BLaER1 treated with 17β-estradiol and CSF1 and Interleukin-3, amounts not matched to agents 10 nM and 100 nM (cell line): ENCODE measurements at regions not wholly inside any gene's neighbourhood (a gene's known extent, or its start where the extent isn't known, plus 50 kb on each side); places are given as distances from the start of the nearest gene placed in this dataset.

Experiments used
- H3K27ac ChIP-seq, 11 experiments: shearing (Covaris generic); formaldehyde crosslinking; 2 replicates each; pipeline ENCODE4 v1.8.1; 2022
- H3K27me3 ChIP-seq, 11 experiments: shearing (Covaris generic); formaldehyde crosslinking; 2 replicates each; pipeline ENCODE4 v1.8.1; 2022
- H3K36me3 ChIP-seq, 11 experiments: shearing (Covaris generic); formaldehyde crosslinking; 2 replicates each; pipeline ENCODE4 v1.8.1; 2022
- H3K4me1 ChIP-seq, 10 experiments: shearing (Covaris generic); formaldehyde crosslinking; 2 replicates each; pipeline ENCODE4 v1.8.1; 2022
- H3K4me2 ChIP-seq, 11 experiments: shearing (Covaris generic); formaldehyde crosslinking; 2 replicates each; pipeline ENCODE4 v1.8.1; 2022
- H3K4me3 ChIP-seq, 10 experiments: shearing (Covaris generic); formaldehyde crosslinking; 2 replicates each; pipeline ENCODE4 v1.8.1; 2022
- H3K9ac ChIP-seq, 11 experiments: shearing (Covaris generic); formaldehyde crosslinking; 2 replicates each; pipeline ENCODE4 v1.8.1; 2022
- H3K9me3 ChIP-seq, 11 experiments: shearing (Covaris generic); formaldehyde crosslinking; replicated peaks in 1 of 11; 2 replicates each; pipeline ENCODE4 v1.8.1; 2022
- H4K20me1 ChIP-seq, 11 experiments: shearing (Covaris generic); formaldehyde crosslinking; 2 replicates each; pipeline ENCODE4 v1.8.1; 2022
- Cebpa-rat ChIP-seq, 11 experiments: shearing (Covaris generic); IDR thresholded peaks; 2 replicates each; pipeline ENCODE4 v1.8.1; 2022

- Histone ChIP-seq H3K27ac (no peak overlapping the region), H3K4me2 (no peak overlapping the region), H3K4me1 (no peaks in the 10 kb centered on the region), H3K4me3 (no peak overlapping the region), H3K36me3 (no peaks in the 10 kb centered on the region), H3K9ac (no peak overlapping the region), H3K27me3 (no peaks in the 10 kb centered on the region), H4K20me1 (no peaks in the 10 kb centered on the region), H3K9me3 (peaks cover 0 to 9% (median 3%) of the 10 kb centered on the region in 11 experiments; a peak in 11 of 22 replicates)
- TF ChIP-seq Cebpa-rat (IDR thresholded peaks at IDR 0.05): no peak
Measured at GRCh38 chr2:88303865-88304264, 133.7 kb downstream of the THNSL2 start.

GRCh38 chr2:88296247-88296646, 126.1 kb downstream of the THNSL2 start:
- Histone ChIP-seq H3K4me3 (no peak overlapping the region), H3K36me3 (no peaks in the 10 kb centered on the region), H3K9ac (no peak overlapping the region), H3K4me2 (no peak overlapping the region), H3K27me3 (no peaks in the 10 kb centered on the region), H4K20me1 (no peaks in the 10 kb centered on the region), H3K27ac (no peak overlapping the region), H3K9me3 (peaks cover 0 to 6% (median 2%) of the 10 kb centered on the region in 11 experiments; a peak in 11 of 22 replicates), H3K4me1 (no peaks in the 10 kb centered on the region)
- TF ChIP-seq Cebpa-rat (IDR thresholded peaks at IDR 0.05): no peak

GRCh38 chr2:88283886-88284592, 113.9 kb downstream of the THNSL2 start:
- Histone ChIP-seq H3K9ac (no peak overlapping the region), H3K36me3 (no peaks in the 10 kb centered on the region), H3K4me1 (peaks cover 0 to 30% (median 10%) of the 10 kb centered on the region in 10 experiments; a peak in 11 of 20 replicates), H3K9me3 (peaks cover 0 to 18% (median 11%) of the 10 kb centered on the region in 11 experiments; a peak in 12 of 22 replicates), H3K4me3 (no peak overlapping the region), H3K4me2 (no peak overlapping the region), H3K27ac (no peak overlapping the region), H3K27me3 (peaks cover 18 to 27% (median 22%) of the 10 kb centered on the region in 11 experiments), H4K20me1 (no peaks in the 10 kb centered on the region)
- TF ChIP-seq Cebpa-rat (IDR thresholded peaks at IDR 0.05): no peak

GRCh38 chr2:88281302-88282217, 111.4 kb downstream of the THNSL2 start:
- Histone ChIP-seq H3K36me3 (no peaks in the 10 kb centered on the region), H3K9me3 (peaks cover 12 to 33% (median 26%) of the 10 kb centered on the region in 11 experiments), H3K27me3 (peaks cover 18 to 27% (median 22%) of the 10 kb centered on the region in 11 experiments), H3K4me2 (peak overlapping the region in 6 of 11 experiments; percentile 19 to 88 (median 48); a peak in 9 of 22 replicates), H3K4me1 (peaks cover 0 to 31% (median 10%) of the 10 kb centered on the region in 10 experiments; a peak in 11 of 20 replicates), H3K4me3 (no peak overlapping the region), H3K9ac (peak overlapping the region in 2 of 11 experiments; percentile 36 to 55; a peak in 4 of 22 replicates), H4K20me1 (no peaks in the 10 kb centered on the region), H3K27ac (peak overlapping the region in 5 of 11 experiments; percentile 25 to 76 (median 69); a peak in 7 of 22 replicates)
- TF ChIP-seq Cebpa-rat (IDR thresholded peaks at IDR 0.05): peak in 1 of 11 experiments; percentile 47; a peak in 1 of 22 replicates

- Histone ChIP-seq H4K20me1 (no peaks in the 10 kb centered on the region), H3K4me3 (no peak overlapping the region), H3K4me1 (peaks cover 0 to 19% (median 0%) of the 10 kb centered on the region in 10 experiments; a peak in 9 of 20 replicates), H3K36me3 (no peaks in the 10 kb centered on the region), H3K27me3 (no peaks in the 10 kb centered on the region), H3K27ac (no peak overlapping the region), H3K9ac (no peak overlapping the region), H3K9me3 (peaks cover 0 to 10% (median 0%) of the 10 kb centered on the region in 11 experiments; a peak in 3 of 22 replicates), H3K4me2 (no peak overlapping the region)
- no peak for TF ChIP-seq Cebpa-rat (IDR thresholded peaks at IDR 0.05)
Measured at GRCh38 chr2:88269836-88270235, 99.7 kb downstream of the THNSL2 start.

GRCh38 chr2:88265352-88266303, 95.5 kb downstream of the THNSL2 start:
- Histone ChIP-seq H3K4me2 (peak overlapping the region in 4 of 11 experiments; percentile 48 to 80 (median 66); a peak in 7 of 22 replicates), H3K36me3 (no peaks in the 10 kb centered on the region), H4K20me1 (no peaks in the 10 kb centered on the region), H3K9ac (peak overlapping the region in 4 of 11 experiments; percentile 46 to 69 (median 67); a peak in 7 of 22 replicates), H3K27ac (peak overlapping the region in 5 of 11 experiments; percentile 48 to 83 (median 74); a peak in 10 of 22 replicates), H3K4me3 (no peak overlapping the region), H3K27me3 (no peaks in the 10 kb centered on the region), H3K9me3 (peaks cover 0 to 10% (median 0%) of the 10 kb centered on the region in 11 experiments; a peak in 3 of 22 replicates), H3K4me1 (peaks cover 0 to 28% (median 0%) of the 10 kb centered on the region in 10 experiments; a peak in 9 of 20 replicates)
- no peak for TF ChIP-seq Cebpa-rat (IDR thresholded peaks at IDR 0.05)

GRCh38 chr2:88263861-88264260, 93.7 kb downstream of the THNSL2 start:
- Histone ChIP-seq H4K20me1 (no peaks in the 10 kb centered on the region), H3K27me3 (no peaks in the 10 kb centered on the region), H3K4me3 (no peak overlapping the region), H3K27ac (no peak overlapping the region), H3K9ac (no peak overlapping the region), H3K9me3 (no peaks in the 10 kb centered on the region; a peak in 2 of 22 replicates), H3K36me3 (no peaks in the 10 kb centered on the region), H3K4me1 (peaks cover 0 to 28% (median 0%) of the 10 kb centered on the region in 10 experiments; a peak in 9 of 20 replicates), H3K4me2 (no peak overlapping the region)
- no peak for TF ChIP-seq Cebpa-rat (IDR thresholded peaks at IDR 0.05)

- Histone ChIP-seq H3K9ac (no peak overlapping the region), H3K27ac (no peak overlapping the region), H3K4me3 (no peak overlapping the region), H3K9me3 (no peaks in the 10 kb centered on the region; a peak in 1 of 22 replicates), H3K4me2 (no peak overlapping the region), H3K4me1 (peaks cover 0 to 26% (median 0%) of the 10 kb centered on the region in 10 experiments; a peak in 9 of 20 replicates), H3K27me3 (no peaks in the 10 kb centered on the region), H3K36me3 (no peaks in the 10 kb centered on the region), H4K20me1 (no peaks in the 10 kb centered on the region)
- TF ChIP-seq Cebpa-rat (IDR thresholded peaks at IDR 0.05): no peak
Measured at GRCh38 chr2:88261725-88262124, 91.6 kb downstream of the THNSL2 start.
